Panc1 (cell line): ENCODE measurements at regions not wholly inside any gene's neighbourhood (a gene's known extent, or its start where the extent isn't known, plus 50 kb on each side); places are given as distances from the start of the nearest gene placed in this dataset.

Experiments
- ATAC-seq: fragments of 200-7000 bp; cut with Tn5 transposase; 2 replicates; pipeline ENCODE4 v1.9.1; 2020; ENCODE audit warnings: mild to moderate bottlenecking, moderate library complexity
- BruUV-seq: library from RNA; stranded (reverse); fragments of 400-500 nt; replicated peaks from 2 replicates; lab custom pipeline; 2021; lab: Mats Ljungman, UMichigan
- CTCF ChIA-PET: fragments of 300-600 bp; sonication (Branson Sonifier 250); formaldehyde crosslinking; loops from one replicate; lab custom pipeline; 2022; ENCODE audit warnings: antibody characterized with exemption; lab: Charles Lee
- POLR2A ChIA-PET: fragments of 300-600 bp; sonication (Branson Sonifier 250); formaldehyde crosslinking; loops from one replicate; lab custom pipeline; 2022; ENCODE audit warnings: antibody characterized with exemption; lab: Charles Lee
- DNase-seq: peaks from one replicate; pipeline ENCODE4 v3.0.0-alpha.2; 2010; ENCODE audit warnings: low read depth, low spot score
- H3K27ac ChIP-seq: 2 replicates; pipeline ENCODE4 v1.5.1; 2011; ENCODE audit warnings: mild to moderate bottlenecking, low read length, inconsistent platforms
- H3K27me3 ChIP-seq: fragments of 200-500 bp; sonication (Bioruptor generic); 2 replicates; pipeline ENCODE4 v1.6.0; 2014; ENCODE audit warnings: low read length, inconsistent platforms; ENCODE audit not compliant: control insufficient read depth, insufficient read depth
- H3K36me3 ChIP-seq: fragments of 200-500 bp; sonication (Bioruptor generic); 2 replicates; pipeline ENCODE4 v1.5.1; 2014; ENCODE audit warnings: inconsistent platforms, mild to moderate bottlenecking, low read length, moderate library complexity; ENCODE audit not compliant: control insufficient read depth, insufficient read depth
- H3K4me1 ChIP-seq: 2 replicates; pipeline ENCODE4 v1.5.1; 2011; ENCODE audit warnings: inconsistent platforms, mild to moderate bottlenecking, low read length, moderate library complexity; ENCODE audit not compliant: control insufficient read depth, insufficient read depth
- H3K4me3 ChIP-seq, 2 experiments: 2 replicates each; pipeline ENCODE4 v1.5.1; 2011 to 2012; ENCODE audit warnings: low read depth in 2 of 2, low read length in 2 of 2, mild to moderate bottlenecking in 2 of 2, inconsistent platforms in 1 of 2, moderate library complexity in 1 of 2
- H3K9me3 ChIP-seq: fragments of 200-500 bp; sonication (Bioruptor generic); 2 replicates; pipeline ENCODE4 v1.5.1; 2014; ENCODE audit warnings: low read depth, mild to moderate bottlenecking, inconsistent platforms, low read length, moderate library complexity; ENCODE audit not compliant: control insufficient read depth, insufficient read depth
- POLR2AphosphoS5 ChIP-seq: IDR thresholded peaks from 2 replicates; pipeline ENCODE4 v1.6.1; 2012; ENCODE audit warnings: mild to moderate bottlenecking, low read depth, low read length, moderate library complexity
- SIN3A ChIP-seq: IDR thresholded peaks from 2 replicates; pipeline ENCODE4 v1.6.1; 2012; ENCODE audit warnings: low read depth, mild to moderate bottlenecking, low read length, moderate library complexity, borderline replicate concordance; ENCODE audit not compliant: insufficient read depth
- TCF7L2 ChIP-seq: IDR thresholded peaks from 2 replicates; pipeline ENCODE4 v1.6.1; 2011; ENCODE audit warnings: mild to moderate bottlenecking, low read depth, low read length, inconsistent platforms
- in situ Hi-C: cut with HindIII; loops from 2 replicates; pipeline ENCODE4 v1.10.0; 2016; ENCODE audit warnings: low sequenced_read_pairs, low pct_unique_long_range_greater_than_20kb
- intact Hi-C: fragments of 100-400 bp; cut with micrococcal nuclease; formaldehyde crosslinking; loops from one replicate; pipeline ENCODE4 v1.10.0; 2022; ENCODE audit not compliant: unreplicated experiment
- TF ChIP-seq, protein P1 (sequence below): fragments of 450-650 bp; IDR thresholded peaks from 2 replicates; pipeline ENCODE4 v1.5.1; 2017; ENCODE audit warnings: mild to moderate bottlenecking
- TF ChIP-seq, protein P2 (sequence below), 2 experiments: IDR thresholded peaks; 2 replicates each; pipeline ENCODE4 v1.6.1; 2011 to 2012; ENCODE audit warnings: low read depth in 2 of 2, control low read depth in 1 of 2, low read length in 1 of 2, mild to moderate bottlenecking in 1 of 2, moderate library complexity in 1 of 2; ENCODE audit not compliant: insufficient read depth in 1 of 2

DNA sequence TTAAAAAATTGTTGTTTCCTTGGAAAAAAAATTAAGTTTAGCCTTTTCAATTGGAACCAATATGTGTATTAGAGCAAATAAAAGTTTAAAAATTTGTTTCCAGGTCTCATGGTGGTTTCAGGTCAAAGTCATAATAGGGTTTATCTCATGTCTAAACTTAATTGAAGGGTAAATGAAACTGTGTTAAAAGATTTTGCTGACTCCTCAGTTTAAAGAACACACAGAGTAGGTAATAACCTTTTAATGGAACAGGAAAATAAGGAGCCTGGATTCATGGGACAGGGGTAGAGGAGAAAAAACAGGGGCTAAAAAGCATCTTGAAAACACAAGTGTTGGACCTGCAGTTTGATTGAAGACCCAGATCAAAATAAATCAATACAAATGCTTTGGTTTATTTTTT, 190.6 kb downstream of the MFSD1 start:
- intact Hi-C loops (no loop called here), in situ Hi-C loops (no loop called here)
- ATAC-seq (no peak), DNase-seq (no peak)
- no peak overlapping the region for H3K4me3 ChIP-seq
- BruUV-seq = no TSS peak
- H3K9me3 ChIP-seq = no peaks in the 10 kb centered on the region
- H3K27ac ChIP-seq = no peak overlapping the region
- TF ChIP-seq, protein P1, sequence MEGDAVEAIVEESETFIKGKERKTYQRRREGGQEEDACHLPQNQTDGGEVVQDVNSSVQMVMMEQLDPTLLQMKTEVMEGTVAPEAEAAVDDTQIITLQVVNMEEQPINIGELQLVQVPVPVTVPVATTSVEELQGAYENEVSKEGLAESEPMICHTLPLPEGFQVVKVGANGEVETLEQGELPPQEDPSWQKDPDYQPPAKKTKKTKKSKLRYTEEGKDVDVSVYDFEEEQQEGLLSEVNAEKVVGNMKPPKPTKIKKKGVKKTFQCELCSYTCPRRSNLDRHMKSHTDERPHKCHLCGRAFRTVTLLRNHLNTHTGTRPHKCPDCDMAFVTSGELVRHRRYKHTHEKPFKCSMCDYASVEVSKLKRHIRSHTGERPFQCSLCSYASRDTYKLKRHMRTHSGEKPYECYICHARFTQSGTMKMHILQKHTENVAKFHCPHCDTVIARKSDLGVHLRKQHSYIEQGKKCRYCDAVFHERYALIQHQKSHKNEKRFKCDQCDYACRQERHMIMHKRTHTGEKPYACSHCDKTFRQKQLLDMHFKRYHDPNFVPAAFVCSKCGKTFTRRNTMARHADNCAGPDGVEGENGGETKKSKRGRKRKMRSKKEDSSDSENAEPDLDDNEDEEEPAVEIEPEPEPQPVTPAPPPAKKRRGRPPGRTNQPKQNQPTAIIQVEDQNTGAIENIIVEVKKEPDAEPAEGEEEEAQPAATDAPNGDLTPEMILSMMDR = no peak
- no peak for TF ChIP-seq POLR2AphosphoS5
- TF ChIP-seq, protein P2, sequence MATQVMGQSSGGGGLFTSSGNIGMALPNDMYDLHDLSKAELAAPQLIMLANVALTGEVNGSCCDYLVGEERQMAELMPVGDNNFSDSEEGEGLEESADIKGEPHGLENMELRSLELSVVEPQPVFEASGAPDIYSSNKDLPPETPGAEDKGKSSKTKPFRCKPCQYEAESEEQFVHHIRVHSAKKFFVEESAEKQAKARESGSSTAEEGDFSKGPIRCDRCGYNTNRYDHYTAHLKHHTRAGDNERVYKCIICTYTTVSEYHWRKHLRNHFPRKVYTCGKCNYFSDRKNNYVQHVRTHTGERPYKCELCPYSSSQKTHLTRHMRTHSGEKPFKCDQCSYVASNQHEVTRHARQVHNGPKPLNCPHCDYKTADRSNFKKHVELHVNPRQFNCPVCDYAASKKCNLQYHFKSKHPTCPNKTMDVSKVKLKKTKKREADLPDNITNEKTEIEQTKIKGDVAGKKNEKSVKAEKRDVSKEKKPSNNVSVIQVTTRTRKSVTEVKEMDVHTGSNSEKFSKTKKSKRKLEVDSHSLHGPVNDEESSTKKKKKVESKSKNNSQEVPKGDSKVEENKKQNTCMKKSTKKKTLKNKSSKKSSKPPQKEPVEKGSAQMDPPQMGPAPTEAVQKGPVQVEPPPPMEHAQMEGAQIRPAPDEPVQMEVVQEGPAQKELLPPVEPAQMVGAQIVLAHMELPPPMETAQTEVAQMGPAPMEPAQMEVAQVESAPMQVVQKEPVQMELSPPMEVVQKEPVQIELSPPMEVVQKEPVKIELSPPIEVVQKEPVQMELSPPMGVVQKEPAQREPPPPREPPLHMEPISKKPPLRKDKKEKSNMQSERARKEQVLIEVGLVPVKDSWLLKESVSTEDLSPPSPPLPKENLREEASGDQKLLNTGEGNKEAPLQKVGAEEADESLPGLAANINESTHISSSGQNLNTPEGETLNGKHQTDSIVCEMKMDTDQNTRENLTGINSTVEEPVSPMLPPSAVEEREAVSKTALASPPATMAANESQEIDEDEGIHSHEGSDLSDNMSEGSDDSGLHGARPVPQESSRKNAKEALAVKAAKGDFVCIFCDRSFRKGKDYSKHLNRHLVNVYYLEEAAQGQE (IDR thresholded peaks at IDR 0.05; ENCODE audit: insufficient read depth in 1 of 2, low read depth in 2 of 2, low read length in 1 of 2) = no peak
- TF ChIP-seq SIN3A = no peak
- no peak for TF ChIP-seq TCF7L2
- H3K4me1 ChIP-seq = no peaks in the 10 kb centered on the region
- no peaks in the 10 kb centered on the region for H3K36me3 ChIP-seq
- ChIA-PET POLR2A (no interaction called here), CTCF (no interaction called here)
- H3K27me3 ChIP-seq = 0 out of 2 replicates have a peak, but pooled peaks cover 2% of the 10 kb centered on the region

DNA sequence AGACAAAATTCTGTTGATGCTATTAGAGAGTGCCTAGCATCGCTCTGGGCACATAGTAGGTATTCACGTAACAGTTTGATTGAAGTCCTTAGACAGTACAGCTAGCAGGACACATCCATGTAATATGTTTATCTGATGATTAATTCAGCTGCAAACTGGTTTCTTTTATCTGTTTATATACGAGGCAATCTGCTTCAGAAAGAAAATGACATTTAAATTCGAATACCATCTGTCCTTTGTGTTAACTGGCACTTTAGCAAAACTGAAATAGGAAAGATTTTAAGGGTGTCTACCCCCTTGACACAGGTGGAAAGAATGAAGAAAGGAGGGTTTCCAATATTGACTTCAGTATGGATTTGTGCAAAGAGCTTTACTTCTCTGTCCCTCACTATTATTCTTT, 192.5 kb downstream of the MFSD1 start:
- BruUV-seq = no TSS peak

More for the DNA sequence above, 192.5 kb downstream of the MFSD1 start:
- intact Hi-C loops (no loop called here), in situ Hi-C loops (no loop called here)
- CTCF ChIA-PET = no interaction called here
- POLR2A ChIA-PET = no interaction called here
- no peaks in the 10 kb centered on the region for H3K9me3 ChIP-seq
- H3K27ac ChIP-seq = no peak overlapping the region
- 0 out of 2 replicates have a peak, but pooled peaks cover 2% of the 10 kb centered on the region for H3K27me3 ChIP-seq
- TF ChIP-seq, protein P1 = no peak
- TF ChIP-seq SIN3A (no peak), POLR2AphosphoS5 (no peak), TCF7L2 (no peak)
- TF ChIP-seq, protein P2 (IDR thresholded peaks at IDR 0.05; ENCODE audit: insufficient read depth in 1 of 2, low read depth in 2 of 2, low read length in 1 of 2) = no peak
- H3K4me1 ChIP-seq = no peaks in the 10 kb centered on the region
- H3K4me3 ChIP-seq = no peak overlapping the region
- H3K36me3 ChIP-seq = no peaks in the 10 kb centered on the region
- DNase-seq (no peak), ATAC-seq (no peak)
